SU-DHL-6 (cell line): ENCODE measurements at regions not wholly inside any gene's neighbourhood (a gene's known extent, or its start where the extent isn't known, plus 50 kb on each side); places are given as distances from the start of the nearest gene placed in this dataset.

Source experiments
- CTCF ChIP-seq: fragments of 200-600 bp; sonication (generic); IDR thresholded peaks from one replicate; pipeline ENCODE4 v1.5.1; 2017; ENCODE audit warnings: antibody characterized with exemption, mild to moderate bottlenecking, low read length, moderate library complexity; ENCODE audit not compliant: insufficient read depth, poor library complexity, severe bottlenecking
- EZH2phosphoT487 ChIP-seq: fragments of 200-600 bp; sonication (generic), shearing (Covaris generic); conservative IDR thresholded peaks from 2 replicates; pipeline ENCODE4 v1.6.1; 2018; ENCODE audit warnings: mild to moderate bottlenecking, antibody characterized with exemption, low read length, moderate library complexity, mixed read lengths

GRCh38 chr16:52117171-52117570 is 429.8 kb downstream of the TOX3 start:
- TF ChIP-seq CTCF, result no peak
- no peak for TF ChIP-seq EZH2phosphoT487
